Colonic mucosa (tissue), 4 donors: ENCODE measurements at regions not wholly inside any gene's neighbourhood (a gene's known extent, or its start where the extent isn't known, plus 50 kb on each side); places are given as distances from the start of the nearest gene placed in this dataset.

ENCODE experiments used
- DNase-seq: peaks from one replicate; pipeline ENCODE4 v3.0.0-alpha.2; 2020
- H3K27ac ChIP-seq: fragments of 200-600 bp; one replicate; pipeline ENCODE4 v1.8.0; 2021
- H3K27me3 ChIP-seq: fragments of 200-600 bp; one replicate; pipeline ENCODE4 v1.8.0; 2021
- H3K36me3 ChIP-seq: fragments of 200-600 bp; one replicate; pipeline ENCODE4 v1.8.0; 2021
- H3K4me1 ChIP-seq: fragments of 200-600 bp; one replicate; pipeline ENCODE4 v1.8.0; 2021; ENCODE audit warnings: mild to moderate bottlenecking
- H3K4me3 ChIP-seq: fragments of 200-600 bp; one replicate; pipeline ENCODE4 v1.8.0; 2021
- H3K9ac ChIP-seq, 2 donors: one replicate each; pipeline ENCODE4 v1.7.0; 2013; ENCODE audit warnings: control low read depth in 2 of 2, low read depth in 2 of 2, low read length in 2 of 2
- H3K9me3 ChIP-seq: fragments of 200-600 bp; one replicate; pipeline ENCODE4 v1.8.0; 2021
- intact Hi-C: fragments of 100-400 bp; cut with DNase I; formaldehyde crosslinking; loops from one replicate; pipeline ENCODE4 v1.14.1; 2022
- TF ChIP-seq, protein P1 (sequence below): fragments of 200-600 bp; IDR thresholded peaks from one replicate; pipeline ENCODE4 v1.8.0; 2022; ENCODE audit warnings: antibody characterized with exemption, mild to moderate bottlenecking
- donor health status: healthy.
- donor health status: DM: no; HTN: no; CAD: no.
- donor health status: DM: no; HTN: no; CAD: no.

DNA sequence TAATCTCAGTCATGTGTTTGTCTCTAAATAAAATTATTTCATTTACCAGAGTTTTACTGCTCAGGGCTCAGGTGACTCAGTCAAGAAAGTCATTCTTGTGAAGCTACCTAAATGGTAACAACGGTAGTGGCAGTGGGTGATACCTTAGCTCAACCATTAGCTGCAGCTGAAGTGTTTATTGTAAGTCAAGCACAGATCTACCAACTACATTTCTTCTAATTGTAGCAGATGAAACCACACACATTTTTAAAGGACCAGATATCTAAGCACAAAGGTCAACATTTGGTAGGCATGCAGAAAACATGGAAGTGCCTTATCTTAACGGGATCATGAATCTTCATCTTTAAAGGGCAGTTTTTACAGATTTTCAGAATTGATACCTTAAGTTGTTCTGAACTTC is 79.1 kb downstream of the FAT4 start:
- no peak for DNase-seq
- TF ChIP-seq, protein P1, sequence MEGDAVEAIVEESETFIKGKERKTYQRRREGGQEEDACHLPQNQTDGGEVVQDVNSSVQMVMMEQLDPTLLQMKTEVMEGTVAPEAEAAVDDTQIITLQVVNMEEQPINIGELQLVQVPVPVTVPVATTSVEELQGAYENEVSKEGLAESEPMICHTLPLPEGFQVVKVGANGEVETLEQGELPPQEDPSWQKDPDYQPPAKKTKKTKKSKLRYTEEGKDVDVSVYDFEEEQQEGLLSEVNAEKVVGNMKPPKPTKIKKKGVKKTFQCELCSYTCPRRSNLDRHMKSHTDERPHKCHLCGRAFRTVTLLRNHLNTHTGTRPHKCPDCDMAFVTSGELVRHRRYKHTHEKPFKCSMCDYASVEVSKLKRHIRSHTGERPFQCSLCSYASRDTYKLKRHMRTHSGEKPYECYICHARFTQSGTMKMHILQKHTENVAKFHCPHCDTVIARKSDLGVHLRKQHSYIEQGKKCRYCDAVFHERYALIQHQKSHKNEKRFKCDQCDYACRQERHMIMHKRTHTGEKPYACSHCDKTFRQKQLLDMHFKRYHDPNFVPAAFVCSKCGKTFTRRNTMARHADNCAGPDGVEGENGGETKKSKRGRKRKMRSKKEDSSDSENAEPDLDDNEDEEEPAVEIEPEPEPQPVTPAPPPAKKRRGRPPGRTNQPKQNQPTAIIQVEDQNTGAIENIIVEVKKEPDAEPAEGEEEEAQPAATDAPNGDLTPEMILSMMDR: no peak
- no peaks in the 10 kb centered on the region for H3K36me3 ChIP-seq
- intact Hi-C loops: no loop called here
- H3K9ac ChIP-seq: no peak overlapping the region
- no peak overlapping the region for H3K4me3 ChIP-seq
- H3K27ac ChIP-seq: no peak overlapping the region
- no peaks in the 10 kb centered on the region for H3K9me3 ChIP-seq
- H3K4me1 ChIP-seq: no peaks in the 10 kb centered on the region
- H3K27me3 ChIP-seq: no peaks in the 10 kb centered on the region

DNA sequence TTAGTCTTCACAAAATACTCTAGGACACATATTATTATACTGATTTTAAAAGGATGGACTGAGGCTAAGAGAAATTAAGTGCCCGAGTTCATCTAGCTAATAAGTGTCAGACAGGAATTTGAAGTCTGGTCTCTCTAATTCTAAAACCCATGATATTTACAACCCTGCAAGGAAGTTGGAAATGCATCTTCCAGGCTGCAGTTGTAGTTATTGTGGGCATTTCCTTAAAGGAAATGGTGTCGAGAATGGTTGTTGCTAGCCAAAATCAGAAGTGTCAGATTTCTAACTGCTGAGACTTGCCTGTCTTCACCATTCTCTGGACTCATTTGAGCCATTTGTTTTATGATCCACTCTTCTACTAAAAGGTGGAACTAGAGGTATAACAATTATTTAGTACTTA is 82.5 kb downstream of the FAT4 start:
- no peaks in the 10 kb centered on the region for H3K4me1 ChIP-seq
- TF ChIP-seq, protein P1: no peak
- no peak for DNase-seq
- no peaks in the 10 kb centered on the region for H3K36me3 ChIP-seq
- intact Hi-C loops: no loop called here
- no peaks in the 10 kb centered on the region for H3K27me3 ChIP-seq
- no peaks in the 10 kb centered on the region for H3K9me3 ChIP-seq
- no peak overlapping the region for H3K9ac ChIP-seq
- no peak overlapping the region for H3K27ac ChIP-seq
- no peak overlapping the region for H3K4me3 ChIP-seq

DNA sequence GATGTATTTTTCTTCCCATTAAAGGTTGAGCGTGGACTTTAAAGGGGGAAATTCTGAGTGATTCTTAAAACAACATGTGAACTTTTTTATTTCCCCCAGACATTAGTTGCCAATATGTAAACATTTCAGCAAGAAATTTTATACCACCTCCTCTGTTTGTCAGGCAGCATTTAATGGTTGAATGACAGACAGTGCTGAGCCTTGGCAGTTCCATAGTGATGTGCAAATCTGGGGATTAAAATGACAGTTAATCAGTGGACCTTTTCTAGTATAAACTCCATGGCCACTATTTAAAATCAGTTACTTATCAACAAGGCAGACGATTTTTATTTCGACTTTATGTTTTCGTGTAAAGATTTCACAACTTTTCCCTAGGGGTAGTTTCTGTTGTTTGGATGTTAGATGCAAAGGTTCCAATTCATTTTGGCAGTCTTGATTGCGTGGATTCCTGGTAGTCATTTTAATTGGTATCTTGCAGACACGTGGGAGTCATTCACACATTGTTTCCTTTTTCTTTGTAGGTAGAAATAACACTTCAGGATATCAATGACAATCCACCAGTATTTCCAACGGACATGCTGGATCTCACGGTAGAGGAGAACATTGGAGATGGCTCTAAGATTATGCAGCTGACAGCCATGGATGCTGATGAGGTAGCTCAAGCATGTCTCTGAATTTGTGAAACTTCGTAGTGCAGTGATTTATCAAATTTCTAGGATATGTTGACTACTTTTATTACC is 83.7 kb downstream of the FAT4 start:
- Histone ChIP-seq H3K27me3 (no peaks in the 10 kb centered on the region), H3K27ac (no peak overlapping the region)
- intact Hi-C loops: no loop called here

DNA sequence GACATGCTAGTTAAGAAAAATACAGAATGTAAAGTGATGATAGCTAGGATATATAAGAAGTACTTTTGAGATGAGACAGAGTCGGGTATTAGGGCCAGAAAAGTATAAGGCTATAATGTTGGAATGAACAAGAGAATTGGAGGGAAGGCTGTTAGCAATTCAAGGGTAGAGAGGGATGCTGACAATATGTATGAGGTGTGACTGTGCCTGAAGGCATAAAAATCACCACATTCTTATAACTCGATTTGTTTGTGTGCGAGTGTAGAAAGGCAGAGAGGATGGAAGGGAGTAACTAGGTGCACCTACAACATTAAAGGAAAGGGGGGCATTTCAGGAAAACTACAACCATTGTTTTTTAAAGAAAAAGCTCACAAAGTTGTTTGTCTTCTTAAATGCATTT is 86.0 kb downstream of the FAT4 start:
- Histone ChIP-seq H3K27me3 (no peaks in the 10 kb centered on the region), H3K27ac (no peak overlapping the region), H3K4me3 (no peak overlapping the region), H3K9ac (no peak overlapping the region), H3K4me1 (no peaks in the 10 kb centered on the region), H3K36me3 (no peaks in the 10 kb centered on the region), H3K9me3 (no peaks in the 10 kb centered on the region)
- DNase-seq: no peak
- TF ChIP-seq, protein P1: no peak
- intact Hi-C loops: no loop called here

More for the DNA sequence above, 83.7 kb downstream of the FAT4 start:
- H3K4me3 ChIP-seq: no peak overlapping the region
- H3K36me3 ChIP-seq: no peaks in the 10 kb centered on the region
- H3K9me3 ChIP-seq: no peaks in the 10 kb centered on the region
- no peak for DNase-seq
- no peaks in the 10 kb centered on the region for H3K4me1 ChIP-seq
- TF ChIP-seq, protein P1: no peak
- H3K9ac ChIP-seq: no peak overlapping the region

DNA sequence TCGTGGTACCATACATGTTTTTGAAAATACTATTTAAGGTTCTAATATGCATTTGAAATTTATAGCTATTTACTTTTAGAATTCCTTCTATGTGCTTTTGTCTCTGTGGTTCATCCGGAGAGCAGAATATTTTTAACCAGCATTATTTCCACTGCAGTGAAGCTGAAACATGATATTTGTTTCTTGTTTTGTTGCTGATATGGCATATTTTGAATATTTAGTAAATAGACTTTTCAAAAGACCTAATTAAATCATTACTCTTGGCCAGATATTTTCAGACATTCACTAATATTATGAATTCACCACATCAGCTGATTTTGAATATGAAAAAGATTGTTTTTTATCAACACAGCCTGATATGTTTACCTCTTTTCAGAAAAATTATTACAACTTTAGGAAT is 87.0 kb downstream of the FAT4 start:
- Histone ChIP-seq H3K4me3 (no peak overlapping the region), H3K4me1 (no peaks in the 10 kb centered on the region), H3K27ac (no peak overlapping the region), H3K9me3 (no peaks in the 10 kb centered on the region), H3K27me3 (no peaks in the 10 kb centered on the region), H3K36me3 (no peaks in the 10 kb centered on the region), H3K9ac (no peak overlapping the region)
- TF ChIP-seq, protein P1: no peak
- intact Hi-C loops: no loop called here
- no peak for DNase-seq
